K562 (cell line): ENCODE measurements at regions not wholly inside any gene's neighbourhood (a gene's known extent, or its start where the extent isn't known, plus 50 kb on each side); places are given as distances from the start of the nearest gene placed in this dataset.

Experiments
- ATAC-seq: fragments of 200-7000 bp; cut with Tn5 transposase; 3 replicates; pipeline ENCODE4 v1.9.1; 2020; ENCODE audit warnings: moderate library complexity
- BruUV-seq: library from RNA; stranded (reverse); fragments of 400-500 nt; replicated peaks from 2 replicates; lab custom pipeline; 2021; lab: Mats Ljungman, UMichigan
- CTCF ChIA-PET: fragments of 300-600 bp; formaldehyde crosslinking; extraction: SDS; loops from one replicate; lab custom pipeline; 2021; ENCODE audit warnings: low intra/inter-chr PET ratio; lab: Yijun Ruan, JAX
- POLR2A ChIA-PET: fragments of 300-600, 350-650 bp; sonication (Branson Sonifier 250); formaldehyde crosslinking; extraction: SDS; loops from one replicate; lab custom pipeline; 2021; ENCODE audit warnings: antibody characterized with exemption, inconsistent platforms; lab: Yijun Ruan, JAX
- DNase-seq, 4 experiments: peaks; one replicate each; pipeline versions ENCODE4 v3.0.0 to v3.0.0-alpha.2; 2011 to 2018; ENCODE audit warnings: low spot score in 3 of 4, mixed read lengths in 3 of 4; ENCODE audit errors: extremely low read depth in 1 of 4
- FAIRE-seq: peaks from 2 replicates; lab custom pipeline; 2011; peaks lifted over from hg19 to GRCh38; lab: Jason Lieb, UNC
- H2AFZ ChIP-seq: 2 replicates; pipeline ENCODE4 v1.6.0; 2011; ENCODE audit warnings: low read depth, low read length, control low read depth, inconsistent platforms
- H3K27ac ChIP-seq: fragments of 200-600 bp; 3 replicates; pipeline ENCODE4 v1.8.0; 2011; ENCODE audit warnings: low read depth, mild to moderate bottlenecking, control low read depth, inconsistent platforms, low read length, moderate library complexity, mixed read lengths; ENCODE audit errors: extremely low read depth
- H3K27me3 ChIP-seq, 2 experiments: fragments of 300-600 bp in 1 of 2; 2 replicates in 1 of 2; 3 replicates in 1 of 2; pipeline versions ENCODE4 v1.6.0 to v1.8.0; 2011; ENCODE audit warnings: inconsistent platforms in 2 of 2, low read length in 2 of 2, mild to moderate bottlenecking in 1 of 2, mixed read lengths in 1 of 2, moderate library complexity in 1 of 2; ENCODE audit not compliant: control insufficient read depth in 2 of 2, insufficient read depth in 2 of 2
- H3K36me3 ChIP-seq: fragments of 300-600 bp; 3 replicates; pipeline ENCODE4 v1.8.0; 2011; ENCODE audit warnings: mild to moderate bottlenecking, low read length, inconsistent platforms; ENCODE audit not compliant: control insufficient read depth, insufficient read depth
- H3K4me1 ChIP-seq, 2 experiments: fragments of 200-600 bp in 1 of 2; replicated peaks in 1 of 2; 2 replicates in 1 of 2; 3 replicates in 1 of 2; pipeline versions ENCODE4 v1.5.1 to v1.8.0; 2011; ENCODE audit warnings: inconsistent platforms in 2 of 2, low read length in 2 of 2, mild to moderate bottlenecking in 1 of 2, mixed read lengths in 1 of 2, moderate library complexity in 1 of 2; ENCODE audit not compliant: control insufficient read depth in 2 of 2, insufficient read depth in 2 of 2
- H3K4me2 ChIP-seq: 2 replicates; pipeline ENCODE4 v1.6.1; 2011; ENCODE audit warnings: low read length, control low read depth, inconsistent platforms, mixed read lengths; ENCODE audit not compliant: insufficient read depth
- H3K4me3 ChIP-seq: fragments of 200-600 bp; sonication (generic), shearing (Covaris generic); 2 replicates; pipeline ENCODE4 v1.5.1; 2016; ENCODE audit warnings: control low read depth, inconsistent platforms
- H3K79me2 ChIP-seq: fragments of 200-600 bp; 3 replicates; pipeline ENCODE4 v1.8.0; 2011; ENCODE audit warnings: low read length, inconsistent platforms; ENCODE audit not compliant: control insufficient read depth, insufficient read depth
- H3K9ac ChIP-seq, 2 experiments: 2 replicates each; pipeline versions ENCODE4 v1.6.0 to v1.6.1; 2011; ENCODE audit warnings: low read depth in 2 of 2, low read length in 2 of 2, control low read depth in 1 of 2, inconsistent platforms in 1 of 2, mild to moderate bottlenecking in 1 of 2, mixed read lengths in 1 of 2; ENCODE audit not compliant: insufficient read depth in 1 of 2
- H3K9me1 ChIP-seq: one replicate; pipeline ENCODE4 v1.6.0; 2011; ENCODE audit warnings: inconsistent platforms, mild to moderate bottlenecking, low read length, moderate library complexity; ENCODE audit not compliant: control insufficient read depth, insufficient read depth
- H3K9me3 ChIP-seq: replicated peaks from 2 replicates; pipeline ENCODE4 v1.5.1; 2011; ENCODE audit warnings: low read depth, low read length, inconsistent platforms; ENCODE audit not compliant: control insufficient read depth, insufficient read depth
- H4K20me1 ChIP-seq: replicated peaks from 2 replicates; pipeline ENCODE4 v1.6.1; 2011; ENCODE audit warnings: low read length, inconsistent platforms, mixed read lengths; ENCODE audit not compliant: control insufficient read depth, insufficient read depth
- ARID3B ChIP-seq: fragments of 250-450 bp; sonication (Bioruptor Pico); IDR thresholded peaks from 2 replicates; pipeline ENCODE4 v1.4.0; 2020; ENCODE audit warnings: borderline replicate concordance
- CCNT2 ChIP-seq: IDR thresholded peaks from 2 replicates; pipeline ENCODE4 v1.6.1; 2011; ENCODE audit warnings: borderline replicate concordance, low read depth, mild to moderate bottlenecking, moderate library complexity, mixed read lengths, low read length; ENCODE audit not compliant: insufficient read length; ENCODE audit errors: extremely low read depth
- CREBBP ChIP-seq: IDR thresholded peaks from one replicate; pipeline ENCODE4 v1.6.1; 2012; ENCODE audit warnings: low read depth, mild to moderate bottlenecking, control low read depth, inconsistent platforms, low read length
- FOXA1 ChIP-seq: fragments of 450-650 bp; IDR thresholded peaks from 2 replicates; pipeline ENCODE4 v1.6.1; 2016; ENCODE audit warnings: mild to moderate bottlenecking, borderline replicate concordance
- FOXJ3 ChIP-seq: sonication (generic); formaldehyde crosslinking; IDR thresholded peaks from 2 replicates; pipeline ENCODE4 v1.4.0; 2020; ENCODE audit warnings: mild to moderate bottlenecking, missing genetic modification reagents
- HNRNPH1 ChIP-seq: fragments of 200-400 bp; formaldehyde crosslinking; optimal IDR thresholded peaks from 2 replicates; pipeline ENCODE3; 2017; ENCODE audit warnings: low read depth, mild to moderate bottlenecking, low read length, moderate library complexity
- HNRNPK ChIP-seq: fragments of 200-400 bp; formaldehyde crosslinking; IDR thresholded peaks from one replicate; pipeline ENCODE4 v1.6.1; 2018; ENCODE audit warnings: mild to moderate bottlenecking, low read depth, low read length; ENCODE audit not compliant: poor library complexity, severe bottlenecking
- KAT2B ChIP-seq: IDR thresholded peaks from one replicate; pipeline ENCODE4 v1.6.1; 2012; ENCODE audit warnings: low read depth, mild to moderate bottlenecking, control low read depth, inconsistent platforms, low read length, moderate library complexity
- MAFF ChIP-seq: IDR thresholded peaks from 2 replicates; pipeline ENCODE4 v1.6.1; 2012; ENCODE audit warnings: low read length, improper control_type of control experiment
- NFE2L1 ChIP-seq: fragments of 450-650 bp; IDR thresholded peaks from 2 replicates; pipeline ENCODE4 v1.6.1; 2016; ENCODE audit warnings: missing genetic modification characterization, low read depth, mild to moderate bottlenecking, missing compliant biosample characterization, moderate library complexity, borderline replicate concordance
- POLR2AphosphoS2 ChIP-seq: IDR thresholded peaks from 2 replicates; pipeline ENCODE4 v1.6.1; 2012; ENCODE audit warnings: low read length, improper control_type of control experiment
- POLR2G ChIP-seq: fragments of 200-400 bp; formaldehyde crosslinking; IDR thresholded peaks from 2 replicates; pipeline ENCODE4 v1.6.1; 2017; ENCODE audit warnings: low read depth, mild to moderate bottlenecking, antibody characterized with exemption, low read length, moderate library complexity
- RBM25 ChIP-seq: fragments of 200-400 bp; formaldehyde crosslinking; IDR thresholded peaks from 2 replicates; pipeline ENCODE4 v1.6.1; 2018; ENCODE audit warnings: low read length, low read depth, moderate library complexity; ENCODE audit not compliant: severe bottlenecking
- SOX6 ChIP-seq: fragments of 450-650 bp; IDR thresholded peaks from 2 replicates; pipeline ENCODE4 v1.6.1; 2014; ENCODE audit warnings: mild to moderate bottlenecking
- ZC3H4 ChIP-seq: sonication (generic); formaldehyde crosslinking; IDR thresholded peaks from 2 replicates; pipeline ENCODE4 v1.9.0; 2021; ENCODE audit warnings: missing genetic modification reagents, borderline replicate concordance
- ZNF41 ChIP-seq: fragments of 250-450 bp; sonication (Bioruptor Pico); conservative IDR thresholded peaks from 2 replicates; pipeline ENCODE4 v1.4.0; 2020; ENCODE audit warnings: mild to moderate bottlenecking
- WGBS: fragments of 100-300 bp; shearing (Covaris generic); methylation state at CpG from one replicate; pipeline ENCODE4 v1.1.6; 2016; ENCODE audit warnings: low coverage, mixed read lengths; ENCODE audit not compliant: insufficient coverage; ENCODE audit errors: missing lambda C conversion rate; 5-methylcytosine and 5-hydroxymethylcytosine counted together
- in situ Hi-C: fragments of 300-500 bp; cut with MboI; formaldehyde crosslinking; loops from 4 replicates; pipeline ENCODE4 v1.15.0; 2018; ENCODE audit warnings: inconsistent platforms, mixed read lengths
- intact Hi-C: fragments of 100-400 bp; cut with micrococcal nuclease; formaldehyde crosslinking; loops from 2 replicates; pipeline ENCODE4 v1.14.2; 2022
- TF ChIP-seq, protein P1 (sequence below): fragments of 150-350 bp; IDR thresholded peaks from 2 replicates; pipeline ENCODE4 v1.6.1; 2014; ENCODE audit warnings: low read depth, mild to moderate bottlenecking, low read length, borderline replicate concordance
- TF ChIP-seq, protein P2 (sequence below): fragments of 250-450 bp; sonication (Bioruptor Pico); IDR thresholded peaks from 2 replicates; pipeline ENCODE4 v1.4.0; 2020

- POLR2A ChIA-PET, result no interaction called here
- H3K27ac ChIP-seq, result no peak overlapping the region
- WGBS, result 0% methylated on average over 2 of the region's 2 CpGs
- no peak for DNase-seq
- H3K27me3 ChIP-seq, result no peaks in the 10 kb centered on the region
- in situ Hi-C loops, result no loop called here
- no peaks in the 10 kb centered on the region for H3K9me1 ChIP-seq
- H3K4me1 ChIP-seq, result no peaks in the 10 kb centered on the region
- H3K9ac ChIP-seq, result no peak overlapping the region
- no peaks in the 10 kb centered on the region for H3K9me3 ChIP-seq
- H4K20me1 ChIP-seq, result no peaks in the 10 kb centered on the region
- BruUV-seq, result no TSS peak
- FAIRE-seq, result no peak
- no peaks in the 10 kb centered on the region for H3K79me2 ChIP-seq
- no peak overlapping the region for H3K4me2 ChIP-seq
- no peaks in the 10 kb centered on the region for H3K36me3 ChIP-seq
- no peak overlapping the region for H3K4me3 ChIP-seq
- no peak overlapping the region for H2AFZ ChIP-seq
- ATAC-seq, result no peak
- intact Hi-C loops, result no loop called here
- CTCF ChIA-PET, result no interaction called here
- TF ChIP-seq, protein P1, sequence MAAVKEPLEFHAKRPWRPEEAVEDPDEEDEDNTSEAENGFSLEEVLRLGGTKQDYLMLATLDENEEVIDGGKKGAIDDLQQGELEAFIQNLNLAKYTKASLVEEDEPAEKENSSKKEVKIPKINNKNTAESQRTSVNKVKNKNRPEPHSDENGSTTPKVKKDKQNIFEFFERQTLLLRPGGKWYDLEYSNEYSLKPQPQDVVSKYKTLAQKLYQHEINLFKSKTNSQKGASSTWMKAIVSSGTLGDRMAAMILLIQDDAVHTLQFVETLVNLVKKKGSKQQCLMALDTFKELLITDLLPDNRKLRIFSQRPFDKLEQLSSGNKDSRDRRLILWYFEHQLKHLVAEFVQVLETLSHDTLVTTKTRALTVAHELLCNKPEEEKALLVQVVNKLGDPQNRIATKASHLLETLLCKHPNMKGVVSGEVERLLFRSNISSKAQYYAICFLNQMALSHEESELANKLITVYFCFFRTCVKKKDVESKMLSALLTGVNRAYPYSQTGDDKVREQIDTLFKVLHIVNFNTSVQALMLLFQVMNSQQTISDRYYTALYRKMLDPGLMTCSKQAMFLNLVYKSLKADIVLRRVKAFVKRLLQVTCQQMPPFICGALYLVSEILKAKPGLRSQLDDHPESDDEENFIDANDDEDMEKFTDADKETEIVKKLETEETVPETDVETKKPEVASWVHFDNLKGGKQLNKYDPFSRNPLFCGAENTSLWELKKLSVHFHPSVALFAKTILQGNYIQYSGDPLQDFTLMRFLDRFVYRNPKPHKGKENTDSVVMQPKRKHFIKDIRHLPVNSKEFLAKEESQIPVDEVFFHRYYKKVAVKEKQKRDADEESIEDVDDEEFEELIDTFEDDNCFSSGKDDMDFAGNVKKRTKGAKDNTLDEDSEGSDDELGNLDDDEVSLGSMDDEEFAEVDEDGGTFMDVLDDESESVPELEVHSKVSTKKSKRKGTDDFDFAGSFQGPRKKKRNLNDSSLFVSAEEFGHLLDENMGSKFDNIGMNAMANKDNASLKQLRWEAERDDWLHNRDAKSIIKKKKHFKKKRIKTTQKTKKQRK, result no peak
- TF ChIP-seq ZC3H4 (CRISPR knock-in tag) (no peak), FOXA1 (no peak), CCNT2 (no peak), MAFF (no peak), ARID3B (CRISPR knock-in tag) (no peak), NFE2L1 (tag) (no peak), RBM25 (no peak), HNRNPK (no peak), ZNF41 (CRISPR knock-in tag) (no peak), POLR2AphosphoS2 (no peak), POLR2G (no peak), SOX6 (no peak), FOXJ3 (CRISPR knock-in tag) (no peak), HNRNPH1 (no peak), CREBBP (no peak), KAT2B (no peak)
- TF ChIP-seq, protein P2, sequence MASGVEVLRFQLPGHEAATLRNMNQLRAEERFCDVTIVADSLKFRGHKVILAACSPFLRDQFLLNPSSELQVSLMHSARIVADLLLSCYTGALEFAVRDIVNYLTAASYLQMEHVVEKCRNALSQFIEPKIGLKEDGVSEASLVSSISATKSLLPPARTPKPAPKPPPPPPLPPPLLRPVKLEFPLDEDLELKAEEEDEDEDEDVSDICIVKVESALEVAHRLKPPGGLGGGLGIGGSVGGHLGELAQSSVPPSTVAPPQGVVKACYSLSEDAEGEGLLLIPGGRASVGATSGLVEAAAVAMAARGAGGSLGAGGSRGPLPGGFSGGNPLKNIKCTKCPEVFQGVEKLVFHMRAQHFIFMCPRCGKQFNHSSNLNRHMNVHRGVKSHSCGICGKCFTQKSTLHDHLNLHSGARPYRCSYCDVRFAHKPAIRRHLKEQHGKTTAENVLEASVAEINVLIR, result no peak
Observed at GRCh38 chr10:106147021-106147420, 1017.5 kb downstream of the SORCS1 start.
